GM12878 (cell line): ENCODE measurements at regions not wholly inside any gene's neighbourhood (a gene's known extent, or its start where the extent isn't known, plus 50 kb on each side); places are given as distances from the start of the nearest gene placed in this dataset.

Experiments used
- ATAC-seq: fragments of 200-7000 bp; cut with Tn5 transposase; 3 replicates; pipeline ENCODE4 v1.9.1; 2020; ENCODE audit warnings: mild to moderate bottlenecking, moderate library complexity
- BruUV-seq: library from RNA; stranded (reverse); fragments of 400-500 nt; replicated peaks from 2 replicates; lab custom pipeline; 2021; lab: Mats Ljungman, UMichigan
- CTCF ChIA-PET: fragments of 300-600 bp; sonication (Branson Sonifier 250); formaldehyde crosslinking; extraction: SDS; loops from one replicate; lab custom pipeline; 2021; ENCODE audit warnings: inconsistent platforms; lab: Yijun Ruan, JAX
- POLR2A ChIA-PET: fragments of 350-600 bp; formaldehyde crosslinking; extraction: SDS; loops from one replicate; lab custom pipeline; 2021; ENCODE audit warnings: inconsistent platforms; lab: Charles Lee
- RAD21 ChIA-PET: fragments of 300-600 bp; sonication (Branson Sonifier 250); formaldehyde crosslinking; loops from one replicate; lab custom pipeline; 2023; ENCODE audit warnings: antibody characterized with exemption; ENCODE audit not compliant: unreplicated experiment; lab: Charles Lee
- SMC1A ChIA-PET: fragments of 300-600 bp; sonication (Branson Sonifier 250); formaldehyde crosslinking; loops from one replicate; lab custom pipeline; 2023; ENCODE audit not compliant: unreplicated experiment, uncharacterized antibody; lab: Charles Lee
- DNase-seq: peaks from one replicate; pipeline ENCODE4 v3.0.0-alpha.2; 2011; ENCODE audit warnings: low read depth, low spot score
- FAIRE-seq: peaks from 3 replicates; lab custom pipeline; 2011; peaks lifted over from hg19 to GRCh38; lab: Jason Lieb, UNC
- H2AFZ ChIP-seq: 2 replicates; pipeline ENCODE4 v1.6.0; 2011; ENCODE audit warnings: low read depth, low read length, control low read depth; ENCODE audit not compliant: control insufficient read depth
- H3K27ac ChIP-seq: 2 replicates; pipeline ENCODE4 v1.5.1; 2011; ENCODE audit warnings: control low read depth; ENCODE audit not compliant: control insufficient read depth, insufficient read depth
- H3K27me3 ChIP-seq, 2 experiments: replicated peaks in 1 of 2; 2 replicates each; pipeline versions ENCODE4 v1.6.0 to v1.6.1; 2011; ENCODE audit warnings: low read length in 1 of 2; ENCODE audit not compliant: control insufficient read depth in 2 of 2, insufficient read depth in 2 of 2
- H3K36me3 ChIP-seq, 2 experiments: 2 replicates each; pipeline ENCODE4 v1.5.1; 2011; ENCODE audit warnings: low read length in 1 of 2; ENCODE audit not compliant: control insufficient read depth in 2 of 2, insufficient read depth in 2 of 2
- H3K4me1 ChIP-seq: 2 replicates; pipeline ENCODE4 v1.6.1; 2011; ENCODE audit warnings: mild to moderate bottlenecking, low read length, moderate library complexity, mixed read lengths; ENCODE audit not compliant: control insufficient read depth, insufficient read depth
- H3K4me2 ChIP-seq: 2 replicates; pipeline ENCODE4 v1.6.0; 2011; ENCODE audit warnings: control low read depth; ENCODE audit not compliant: control insufficient read depth, insufficient read depth
- H3K4me3 ChIP-seq: fragments of 200-600 bp; sonication (generic); 2 replicates; pipeline ENCODE4 v1.5.1; 2016
- H3K79me2 ChIP-seq: 2 replicates; pipeline ENCODE4 v1.6.0; 2011; ENCODE audit warnings: low read length; ENCODE audit not compliant: control insufficient read depth, insufficient read depth
- H3K9ac ChIP-seq: 2 replicates; pipeline ENCODE4 v1.8.0; 2011; ENCODE audit warnings: low read length, control low read depth, mixed read lengths; ENCODE audit not compliant: control insufficient read depth, insufficient read depth
- H3K9me3 ChIP-seq: replicated peaks from 3 replicates; pipeline ENCODE4 v1.5.1; 2011; ENCODE audit warnings: mild to moderate bottlenecking, low read length; ENCODE audit not compliant: control insufficient read depth, insufficient read depth
- H4K20me1 ChIP-seq: 2 replicates; pipeline ENCODE4 v1.6.0; 2011; ENCODE audit not compliant: control insufficient read depth, insufficient read depth
- FOXK2 ChIP-seq: fragments of 450-650 bp; IDR thresholded peaks from 2 replicates; pipeline ENCODE4 v1.6.1; 2017; ENCODE audit warnings: mild to moderate bottlenecking, moderate library complexity
- HDAC2 ChIP-seq: fragments of 200-600 bp; sonication (generic); IDR thresholded peaks from 2 replicates; pipeline ENCODE4 v1.6.1; 2017
- MYC ChIP-seq: IDR thresholded peaks from 2 replicates; pipeline ENCODE4 v1.6.1; 2011; ENCODE audit warnings: mild to moderate bottlenecking, low read length, moderate library complexity, inconsistent platforms; ENCODE audit not compliant: insufficient read depth, insufficient replicate concordance, insufficient read length, severe bottlenecking
- NFIC ChIP-seq: IDR thresholded peaks from 2 replicates; pipeline ENCODE4 v1.6.1; 2012; ENCODE audit warnings: low read depth, mild to moderate bottlenecking, inconsistent platforms, low read length, moderate library complexity
- POU2F2 ChIP-seq: IDR thresholded peaks from 3 replicates; pipeline ENCODE4 v1.6.1; 2011; ENCODE audit warnings: low read depth, mild to moderate bottlenecking, low read length, borderline replicate concordance
- SPI1 ChIP-seq: IDR thresholded peaks from 2 replicates; pipeline ENCODE4 v1.6.1; 2011; ENCODE audit warnings: low read depth, mild to moderate bottlenecking, low read length, moderate library complexity, borderline replicate concordance; ENCODE audit not compliant: insufficient read depth
- STAT1 ChIP-seq: fragments of 450-650 bp; conservative IDR thresholded peaks from 2 replicates; pipeline ENCODE4 v1.6.1; 2014; ENCODE audit warnings: antibody characterized with exemption, mild to moderate bottlenecking
- WRNIP1 ChIP-seq: IDR thresholded peaks from 2 replicates; pipeline ENCODE4 v1.6.1; 2011; ENCODE audit warnings: low read depth, low read length, improper control_type of control experiment, borderline replicate concordance
- YBX1 ChIP-seq: fragments of 450-650 bp; IDR thresholded peaks from 2 replicates; pipeline ENCODE4 v1.6.1; 2016; ENCODE audit warnings: antibody characterized with exemption
- ZBTB33 ChIP-seq: fragments of 450-650 bp; IDR thresholded peaks from 2 replicates; pipeline ENCODE4 v1.6.1; 2017; ENCODE audit warnings: mild to moderate bottlenecking
- ZNF217 ChIP-seq: fragments of 450-650 bp; IDR thresholded peaks from 2 replicates; pipeline ENCODE4 v1.6.1; 2017; ENCODE audit warnings: antibody characterized with exemption, mild to moderate bottlenecking
- WGBS: methylation state at CpG from one replicate; pipeline ENCODE4 v1.1.6; 2016; ENCODE audit warnings: low lambda C conversion rate; ENCODE audit not compliant: insufficient replicate concordance, insufficient coverage; ENCODE audit errors: missing lambda C conversion rate; 5-methylcytosine and 5-hydroxymethylcytosine counted together
- in situ Hi-C: fragments of 300-500 bp; cut with MboI; formaldehyde crosslinking; loops from 9 replicates; pipeline ENCODE4 v1.14.3; 2018; ENCODE audit warnings: mixed read lengths
- intact Hi-C: fragments of 100-400 bp; cut with micrococcal nuclease; formaldehyde crosslinking; loops from one replicate; pipeline ENCODE4 v1.14.2; 2022; ENCODE audit not compliant: unreplicated experiment
- TF ChIP-seq, protein P1 (sequence below): IDR thresholded peaks from 2 replicates; pipeline ENCODE4 v1.6.1; 2012; ENCODE audit warnings: low read depth, low read length, improper control_type of control experiment
- TF ChIP-seq, protein P2 (sequence below): fragments of 450-650 bp; IDR thresholded peaks from 2 replicates; pipeline ENCODE4 v1.6.1; 2017; ENCODE audit warnings: mild to moderate bottlenecking, low read depth, inconsistent platforms; ENCODE audit not compliant: poor library complexity, severe bottlenecking

- H3K4me1 ChIP-seq: no peaks in the 10 kb centered on the region
- TF ChIP-seq, protein P1, sequence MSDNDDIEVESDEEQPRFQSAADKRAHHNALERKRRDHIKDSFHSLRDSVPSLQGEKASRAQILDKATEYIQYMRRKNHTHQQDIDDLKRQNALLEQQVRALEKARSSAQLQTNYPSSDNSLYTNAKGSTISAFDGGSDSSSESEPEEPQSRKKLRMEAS: no peak
- TF ChIP-seq STAT1 (no peak), POU2F2 (no peak), WRNIP1 (no peak), ZNF217 (no peak), FOXK2 (no peak), MYC (no peak), HDAC2 (no peak), YBX1 (no peak), NFIC (no peak), ZBTB33 (no peak), SPI1 (no peak)
- TF ChIP-seq, protein P2, sequence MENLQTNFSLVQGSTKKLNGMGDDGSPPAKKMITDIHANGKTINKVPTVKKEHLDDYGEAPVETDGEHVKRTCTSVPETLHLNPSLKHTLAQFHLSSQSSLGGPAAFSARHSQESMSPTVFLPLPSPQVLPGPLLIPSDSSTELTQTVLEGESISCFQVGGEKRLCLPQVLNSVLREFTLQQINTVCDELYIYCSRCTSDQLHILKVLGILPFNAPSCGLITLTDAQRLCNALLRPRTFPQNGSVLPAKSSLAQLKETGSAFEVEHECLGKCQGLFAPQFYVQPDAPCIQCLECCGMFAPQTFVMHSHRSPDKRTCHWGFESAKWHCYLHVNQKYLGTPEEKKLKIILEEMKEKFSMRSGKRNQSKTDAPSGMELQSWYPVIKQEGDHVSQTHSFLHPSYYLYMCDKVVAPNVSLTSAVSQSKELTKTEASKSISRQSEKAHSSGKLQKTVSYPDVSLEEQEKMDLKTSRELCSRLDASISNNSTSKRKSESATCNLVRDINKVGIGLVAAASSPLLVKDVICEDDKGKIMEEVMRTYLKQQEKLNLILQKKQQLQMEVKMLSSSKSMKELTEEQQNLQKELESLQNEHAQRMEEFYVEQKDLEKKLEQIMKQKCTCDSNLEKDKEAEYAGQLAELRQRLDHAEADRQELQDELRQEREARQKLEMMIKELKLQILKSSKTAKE: no peak
- no peaks in the 10 kb centered on the region for H3K36me3 ChIP-seq
- ChIA-PET POLR2A (no interaction called here), SMC1A (no interaction called here), RAD21 (no interaction called here), CTCF (interaction anchor here (1.5 kb wide), 1 partner anchor 38 kb away, joined by 3 read pairs; no protein-coding TSS in a partner anchor)
- 30% methylated on average over 3 of the region's 3 CpGs for WGBS
- intact Hi-C loops (no loop called here), in situ Hi-C loops (no loop called here)
- no TSS peak for BruUV-seq
- H3K9me3 ChIP-seq: no peaks in the 10 kb centered on the region
- no peak for FAIRE-seq
- ATAC-seq: no peak
- no peak overlapping the region for H3K4me3 ChIP-seq
- H3K9ac ChIP-seq: no peak overlapping the region
- no peak overlapping the region for H2AFZ ChIP-seq
- H4K20me1 ChIP-seq: no peaks in the 10 kb centered on the region; the same call in 1 of the 2 replicates
- no peaks in the 10 kb centered on the region for H3K27me3 ChIP-seq
- no peak overlapping the region for H3K27ac ChIP-seq
- no peak overlapping the region for H3K4me2 ChIP-seq
- H3K79me2 ChIP-seq: no peaks in the 10 kb centered on the region
- no peak for DNase-seq
Observed at GRCh38 chr3:182122779-182123178, 411.1 kb downstream of the SOX2 start.
